HEK293T (cell line): ENCODE measurements at regions not wholly inside any gene's neighbourhood (a gene's known extent, or its start where the extent isn't known, plus 50 kb on each side); places are given as distances from the start of the nearest gene placed in this dataset.

ENCODE experiments used
- CTCF ChIA-PET: fragments of 350-600 bp; formaldehyde crosslinking; extraction: SDS; loops from one replicate; lab custom pipeline; 2021; ENCODE audit warnings: antibody characterized with exemption, inconsistent platforms; lab: Yijun Ruan, JAX
- POLR2A ChIA-PET: fragments of 350-600 bp; formaldehyde crosslinking; extraction: SDS; loops from one replicate; lab custom pipeline; 2020; ENCODE audit warnings: antibody characterized with exemption, inconsistent platforms; lab: Yijun Ruan, JAX
- DNase-seq: peaks from one replicate; pipeline ENCODE4 v3.0.0; 2012; ENCODE audit warnings: mixed read lengths; ENCODE audit errors: extremely low spot score
- ARNT ChIP-seq: fragments of 450-650 bp; IDR thresholded peaks from 2 replicates; pipeline ENCODE4 v1.6.1; 2017; ENCODE audit warnings: mild to moderate bottlenecking
- BHLHE40 ChIP-seq: fragments of 450-650 bp; IDR thresholded peaks from 2 replicates; pipeline ENCODE4 v1.6.1; 2016; ENCODE audit warnings: mild to moderate bottlenecking, moderate library complexity, borderline replicate concordance
- CTBP1 ChIP-seq: fragments of 450-650 bp; IDR thresholded peaks from 2 replicates; pipeline ENCODE4 v1.6.1; 2016; ENCODE audit warnings: borderline replicate concordance
- ELF4 ChIP-seq: fragments of 450-650 bp; IDR thresholded peaks from 2 replicates; pipeline ENCODE4 v1.6.1; 2017; ENCODE audit warnings: antibody characterized with exemption
- FOXA1 ChIP-seq: fragments of 450-650 bp; IDR thresholded peaks from 2 replicates; pipeline ENCODE4 v1.6.1; 2016; ENCODE audit warnings: mild to moderate bottlenecking
- FOXK2 ChIP-seq: fragments of 450-650 bp; IDR thresholded peaks from 2 replicates; pipeline ENCODE4 v1.6.1; 2016; ENCODE audit warnings: mild to moderate bottlenecking
- FOXM1 ChIP-seq: fragments of 450-650 bp; IDR thresholded peaks from 2 replicates; pipeline ENCODE4 v1.6.1; 2017; ENCODE audit warnings: mild to moderate bottlenecking, borderline replicate concordance
- HDGF ChIP-seq: fragments of 450-650 bp; IDR thresholded peaks from 2 replicates; pipeline ENCODE4 v1.6.1; 2017; ENCODE audit warnings: antibody characterized with exemption, borderline replicate concordance
- L3MBTL2 ChIP-seq: fragments of 450-650 bp; conservative IDR thresholded peaks from 2 replicates; pipeline ENCODE4 v1.6.1; 2016; ENCODE audit warnings: mild to moderate bottlenecking
- LEF1 ChIP-seq: fragments of 450-650 bp; IDR thresholded peaks from 2 replicates; pipeline ENCODE4 v1.6.1; 2017; ENCODE audit warnings: mild to moderate bottlenecking, borderline replicate concordance
- NFRKB ChIP-seq: fragments of 450-650 bp; IDR thresholded peaks from 2 replicates; pipeline ENCODE4 v1.6.1; 2016; ENCODE audit warnings: mild to moderate bottlenecking, moderate library complexity
- SP1 ChIP-seq: fragments of 450-650 bp; IDR thresholded peaks from 2 replicates; pipeline ENCODE4 v1.6.1; 2017
- SUZ12 ChIP-seq: fragments of 450-650 bp; IDR thresholded peaks from 2 replicates; pipeline ENCODE4 v1.6.1; 2016; ENCODE audit warnings: mild to moderate bottlenecking
- TARDBP ChIP-seq: fragments of 450-650 bp; IDR thresholded peaks from 2 replicates; pipeline ENCODE4 v1.6.1; 2016
- ZNF384 ChIP-seq: fragments of 450-650 bp; IDR thresholded peaks from 2 replicates; pipeline ENCODE4 v1.6.1; 2016
- TF ChIP-seq, protein P1 (sequence below): fragments of 450-650 bp; IDR thresholded peaks from 2 replicates; pipeline ENCODE4 v1.6.1; 2016

- no peak for DNase-seq
- TF ChIP-seq FOXK2 (no peak), TARDBP (no peak), LEF1 (no peak), ZNF384 (no peak), L3MBTL2 (no peak), CTBP1 (no peak), ARNT (no peak), FOXA1 (no peak), SP1 (no peak)
- TF ChIP-seq, protein P1, sequence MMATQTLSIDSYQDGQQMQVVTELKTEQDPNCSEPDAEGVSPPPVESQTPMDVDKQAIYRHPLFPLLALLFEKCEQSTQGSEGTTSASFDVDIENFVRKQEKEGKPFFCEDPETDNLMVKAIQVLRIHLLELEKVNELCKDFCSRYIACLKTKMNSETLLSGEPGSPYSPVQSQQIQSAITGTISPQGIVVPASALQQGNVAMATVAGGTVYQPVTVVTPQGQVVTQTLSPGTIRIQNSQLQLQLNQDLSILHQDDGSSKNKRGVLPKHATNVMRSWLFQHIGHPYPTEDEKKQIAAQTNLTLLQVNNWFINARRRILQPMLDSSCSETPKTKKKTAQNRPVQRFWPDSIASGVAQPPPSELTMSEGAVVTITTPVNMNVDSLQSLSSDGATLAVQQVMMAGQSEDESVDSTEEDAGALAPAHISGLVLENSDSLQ: no peak
- ChIA-PET POLR2A (no interaction called here), CTCF (no interaction called here)
Measured at GRCh38 chr4:13088726-13089658, 395.1 kb downstream of the RAB28 start.

GRCh38 chr4:13087041-13087440 lies 397.1 kb downstream of the RAB28 start:
- ChIA-PET CTCF (no interaction called here), POLR2A (no interaction called here)
- TF ChIP-seq HDGF (no peak), SUZ12 (no peak), ELF4 (no peak), CTBP1 (no peak), L3MBTL2 (no peak), BHLHE40 (no peak)
- TF ChIP-seq, protein P1: no peak
- DNase-seq: no peak

- ChIA-PET CTCF (no interaction called here), POLR2A (no interaction called here)
- TF ChIP-seq ELF4: no peak
- TF ChIP-seq, protein P1: no peak
- TF ChIP-seq SP1: no peak
- no peak for TF ChIP-seq L3MBTL2
- no peak for TF ChIP-seq NFRKB
- no peak for TF ChIP-seq FOXK2
- no peak for TF ChIP-seq FOXM1
- TF ChIP-seq ZNF384: no peak
- TF ChIP-seq ARNT: no peak
- TF ChIP-seq CTBP1: no peak
- no peak for TF ChIP-seq FOXA1
- no peak for TF ChIP-seq HDGF
- no peak for TF ChIP-seq LEF1
- TF ChIP-seq SUZ12: no peak
- TF ChIP-seq TARDBP: no peak
- TF ChIP-seq BHLHE40: no peak
- no peak for DNase-seq
Measured at GRCh38 chr4:13084210-13084609, 399.9 kb downstream of the RAB28 start.

- ChIA-PET CTCF (no interaction called here), POLR2A (no interaction called here)
- no peak for DNase-seq
- no peak for TF ChIP-seq BHLHE40
- no peak for TF ChIP-seq SUZ12
- TF ChIP-seq CTBP1: no peak
- TF ChIP-seq FOXM1: no peak
- no peak for TF ChIP-seq ARNT
- no peak for TF ChIP-seq FOXK2
- TF ChIP-seq L3MBTL2: no peak
- TF ChIP-seq NFRKB: no peak
- no peak for TF ChIP-seq LEF1
- no peak for TF ChIP-seq HDGF
- no peak for TF ChIP-seq SP1
- no peak for TF ChIP-seq ZNF384
- TF ChIP-seq ELF4: no peak
- TF ChIP-seq FOXA1: no peak
- TF ChIP-seq, protein P1: no peak
- TF ChIP-seq TARDBP: no peak
Measured at GRCh38 chr4:13081830-13082229, 402.3 kb downstream of the RAB28 start.

DNA sequence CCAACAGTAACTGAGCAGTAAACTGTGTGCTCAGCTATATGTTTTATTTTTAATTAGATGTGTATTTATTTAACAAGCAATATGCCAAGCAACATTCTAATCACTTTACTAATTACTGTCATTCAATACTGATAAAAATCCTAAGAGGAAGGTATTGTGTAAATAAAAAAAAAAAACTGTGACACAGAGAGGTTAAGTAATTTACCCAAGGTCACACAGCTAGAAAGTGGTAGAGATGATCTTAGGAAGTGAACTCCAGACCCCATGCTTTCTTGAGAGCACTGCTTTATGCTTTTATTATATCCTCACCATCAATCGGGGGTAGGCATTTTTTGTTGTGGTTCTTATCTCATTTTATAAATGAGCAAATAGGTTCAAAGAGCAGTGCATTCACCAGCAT lies 417.1 kb downstream of the RAB28 start:
- TF ChIP-seq TARDBP: no peak
- no peak for TF ChIP-seq CTBP1
- TF ChIP-seq FOXA1: no peak
- no peak for TF ChIP-seq ELF4
- no peak for TF ChIP-seq ARNT
- TF ChIP-seq, protein P1: no peak
- TF ChIP-seq L3MBTL2: no peak
- no peak for TF ChIP-seq LEF1
- no peak for TF ChIP-seq ZNF384
- no peak for TF ChIP-seq BHLHE40
- no peak for TF ChIP-seq FOXK2
- no peak for TF ChIP-seq SUZ12
- TF ChIP-seq SP1: no peak
- TF ChIP-seq NFRKB: no peak
- TF ChIP-seq FOXM1: no peak
- TF ChIP-seq HDGF: no peak
- DNase-seq: no peak
- ChIA-PET CTCF (interaction anchor here (0.5 kb wide), 1 partner anchor 374 kb away, joined by 5 read pairs; no protein-coding TSS in a partner anchor), POLR2A (no interaction called here)
